ENCODE measurements at regions not wholly inside any gene's neighbourhood (a gene's known extent, or its start where the extent isn't known, plus 50 kb on each side); places are given as distances from the start of the nearest gene placed in this dataset.

DNA sequence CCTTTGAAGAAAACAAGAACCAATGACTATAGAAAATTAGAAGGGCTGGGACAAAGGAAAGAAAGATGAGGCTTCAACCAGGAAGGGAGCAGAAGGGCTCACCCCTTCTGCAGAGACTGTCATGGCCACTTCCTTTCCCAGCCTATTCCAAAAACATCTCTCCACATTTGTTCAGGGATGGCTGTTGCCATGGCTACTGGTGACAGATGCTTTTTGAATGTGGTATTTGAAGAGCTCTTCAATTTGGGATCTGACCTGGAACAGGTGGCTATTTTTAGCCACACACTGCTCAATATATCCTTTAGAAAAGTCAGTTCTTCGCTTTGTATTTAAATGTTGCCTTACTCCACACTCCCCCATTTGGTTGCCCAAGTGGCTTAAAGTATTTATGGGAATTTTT, 64.1 kb upstream of the LCLAT1 start:
- CTCF ChIA-PET: interaction anchor here (0.8 kb wide), 1 partner anchor 174 kb away, joined by 5 read pairs; no protein-coding TSS in a partner anchor
- H3K36me3 ChIP-seq (ENCODE audit: control insufficient read depth in 2 of 2, insufficient read depth in 1 of 2, low read length in 2 of 2): no peaks in the 10 kb centered on the region
- H3K9me3 ChIP-seq (ENCODE audit: control insufficient read depth, insufficient read depth, low read depth, low read length): no peaks in the 10 kb centered on the region
- H3K27ac ChIP-seq (ENCODE audit: extremely low read depth, low read depth, low read length): no peak overlapping the region
- H3K4me1 ChIP-seq (ENCODE audit: control insufficient read depth, insufficient read depth, low read length): no peaks in the 10 kb centered on the region
- TF ChIP-seq, protein P1, sequence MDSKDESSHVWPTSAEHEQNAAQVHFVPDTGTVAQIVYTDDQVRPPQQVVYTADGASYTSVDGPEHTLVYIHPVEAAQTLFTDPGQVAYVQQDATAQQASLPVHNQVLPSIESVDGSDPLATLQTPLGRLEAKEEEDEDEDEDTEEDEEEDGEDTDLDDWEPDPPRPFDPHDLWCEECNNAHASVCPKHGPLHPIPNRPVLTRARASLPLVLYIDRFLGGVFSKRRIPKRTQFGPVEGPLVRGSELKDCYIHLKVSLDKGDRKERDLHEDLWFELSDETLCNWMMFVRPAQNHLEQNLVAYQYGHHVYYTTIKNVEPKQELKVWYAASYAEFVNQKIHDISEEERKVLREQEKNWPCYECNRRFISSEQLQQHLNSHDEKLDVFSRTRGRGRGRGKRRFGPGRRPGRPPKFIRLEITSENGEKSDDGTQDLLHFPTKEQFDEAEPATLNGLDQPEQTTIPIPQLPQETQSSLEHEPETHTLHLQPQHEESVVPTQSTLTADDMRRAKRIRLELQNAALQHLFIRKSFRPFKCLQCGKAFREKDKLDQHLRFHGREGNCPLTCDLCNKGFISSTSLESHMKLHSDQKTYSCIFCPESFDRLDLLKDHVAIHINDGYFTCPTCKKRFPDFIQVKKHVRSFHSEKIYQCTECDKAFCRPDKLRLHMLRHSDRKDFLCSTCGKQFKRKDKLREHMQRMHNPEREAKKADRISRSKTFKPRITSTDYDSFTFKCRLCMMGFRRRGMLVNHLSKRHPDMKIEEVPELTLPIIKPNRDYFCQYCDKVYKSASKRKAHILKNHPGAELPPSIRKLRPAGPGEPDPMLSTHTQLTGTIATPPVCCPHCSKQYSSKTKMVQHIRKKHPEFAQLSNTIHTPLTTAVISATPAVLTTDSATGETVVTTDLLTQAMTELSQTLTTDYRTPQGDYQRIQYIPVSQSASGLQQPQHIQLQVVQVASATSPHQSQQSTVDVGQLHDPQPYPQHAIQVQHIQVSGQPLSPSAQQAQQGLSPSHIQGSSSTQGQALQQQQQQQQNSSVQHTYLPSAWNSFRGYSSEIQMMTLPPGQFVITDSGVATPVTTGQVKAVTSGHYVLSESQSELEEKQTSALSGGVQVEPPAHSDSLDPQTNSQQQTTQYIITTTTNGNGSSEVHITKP (tag by site-specific recombination; IDR thresholded peaks at IDR 0.05): peak; percentile 5; the same call in 1 of the 2 replicates
- no peak for TF ChIP-seq ZNF555 (tag by site-specific recombination; conservative IDR thresholded peaks at IDR 0.05)
- POLR2A ChIA-PET: no interaction called here
- no peak overlapping the region for H3K4me3 ChIP-seq (ENCODE audit: low read depth, low read length)

DNA sequence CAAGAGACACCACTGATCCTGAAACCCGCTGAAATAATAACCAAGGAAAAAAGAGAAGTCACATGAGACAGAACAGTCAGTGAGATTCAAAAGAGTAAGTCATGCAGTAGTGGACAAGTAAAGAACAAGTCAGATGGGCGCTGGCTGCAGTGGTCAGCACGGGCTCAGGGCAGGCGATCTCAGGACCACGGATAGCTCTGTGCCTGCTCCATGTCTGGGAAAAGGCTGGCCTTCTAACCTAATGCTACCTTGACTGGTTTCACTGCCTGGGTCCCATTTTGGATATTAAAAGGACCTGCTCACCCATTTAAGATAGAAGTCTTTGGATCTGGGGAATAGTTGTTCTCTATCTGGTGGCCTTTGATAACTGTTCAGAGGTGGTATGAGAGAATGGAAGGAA, 61.7 kb upstream of the LCLAT1 start:
- Histone ChIP-seq H3K9me3 (ENCODE audit: control insufficient read depth, insufficient read depth, low read depth, low read length) (no peaks in the 10 kb centered on the region), H3K4me3 (ENCODE audit: low read depth, low read length) (no peak overlapping the region), H3K36me3 (ENCODE audit: control insufficient read depth in 2 of 2, insufficient read depth in 1 of 2, low read length in 2 of 2) (no peaks in the 10 kb centered on the region), H3K27ac (ENCODE audit: extremely low read depth, low read depth, low read length) (no peak overlapping the region), H3K4me1 (ENCODE audit: control insufficient read depth, insufficient read depth, low read length) (no peaks in the 10 kb centered on the region)
- CTCF ChIA-PET: interaction anchor here (0.7 to 1.8 kb wide), 3 partner anchors 92 to 326 kb away, joined by 3 to 7 read pairs (median 4); no protein-coding TSS in a partner anchor
- TF ChIP-seq, protein P2, sequence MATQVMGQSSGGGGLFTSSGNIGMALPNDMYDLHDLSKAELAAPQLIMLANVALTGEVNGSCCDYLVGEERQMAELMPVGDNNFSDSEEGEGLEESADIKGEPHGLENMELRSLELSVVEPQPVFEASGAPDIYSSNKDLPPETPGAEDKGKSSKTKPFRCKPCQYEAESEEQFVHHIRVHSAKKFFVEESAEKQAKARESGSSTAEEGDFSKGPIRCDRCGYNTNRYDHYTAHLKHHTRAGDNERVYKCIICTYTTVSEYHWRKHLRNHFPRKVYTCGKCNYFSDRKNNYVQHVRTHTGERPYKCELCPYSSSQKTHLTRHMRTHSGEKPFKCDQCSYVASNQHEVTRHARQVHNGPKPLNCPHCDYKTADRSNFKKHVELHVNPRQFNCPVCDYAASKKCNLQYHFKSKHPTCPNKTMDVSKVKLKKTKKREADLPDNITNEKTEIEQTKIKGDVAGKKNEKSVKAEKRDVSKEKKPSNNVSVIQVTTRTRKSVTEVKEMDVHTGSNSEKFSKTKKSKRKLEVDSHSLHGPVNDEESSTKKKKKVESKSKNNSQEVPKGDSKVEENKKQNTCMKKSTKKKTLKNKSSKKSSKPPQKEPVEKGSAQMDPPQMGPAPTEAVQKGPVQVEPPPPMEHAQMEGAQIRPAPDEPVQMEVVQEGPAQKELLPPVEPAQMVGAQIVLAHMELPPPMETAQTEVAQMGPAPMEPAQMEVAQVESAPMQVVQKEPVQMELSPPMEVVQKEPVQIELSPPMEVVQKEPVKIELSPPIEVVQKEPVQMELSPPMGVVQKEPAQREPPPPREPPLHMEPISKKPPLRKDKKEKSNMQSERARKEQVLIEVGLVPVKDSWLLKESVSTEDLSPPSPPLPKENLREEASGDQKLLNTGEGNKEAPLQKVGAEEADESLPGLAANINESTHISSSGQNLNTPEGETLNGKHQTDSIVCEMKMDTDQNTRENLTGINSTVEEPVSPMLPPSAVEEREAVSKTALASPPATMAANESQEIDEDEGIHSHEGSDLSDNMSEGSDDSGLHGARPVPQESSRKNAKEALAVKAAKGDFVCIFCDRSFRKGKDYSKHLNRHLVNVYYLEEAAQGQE (tag by site-specific recombination; IDR thresholded peaks at IDR 0.05): peak; percentile 94
- TF ChIP-seq, protein P3, sequence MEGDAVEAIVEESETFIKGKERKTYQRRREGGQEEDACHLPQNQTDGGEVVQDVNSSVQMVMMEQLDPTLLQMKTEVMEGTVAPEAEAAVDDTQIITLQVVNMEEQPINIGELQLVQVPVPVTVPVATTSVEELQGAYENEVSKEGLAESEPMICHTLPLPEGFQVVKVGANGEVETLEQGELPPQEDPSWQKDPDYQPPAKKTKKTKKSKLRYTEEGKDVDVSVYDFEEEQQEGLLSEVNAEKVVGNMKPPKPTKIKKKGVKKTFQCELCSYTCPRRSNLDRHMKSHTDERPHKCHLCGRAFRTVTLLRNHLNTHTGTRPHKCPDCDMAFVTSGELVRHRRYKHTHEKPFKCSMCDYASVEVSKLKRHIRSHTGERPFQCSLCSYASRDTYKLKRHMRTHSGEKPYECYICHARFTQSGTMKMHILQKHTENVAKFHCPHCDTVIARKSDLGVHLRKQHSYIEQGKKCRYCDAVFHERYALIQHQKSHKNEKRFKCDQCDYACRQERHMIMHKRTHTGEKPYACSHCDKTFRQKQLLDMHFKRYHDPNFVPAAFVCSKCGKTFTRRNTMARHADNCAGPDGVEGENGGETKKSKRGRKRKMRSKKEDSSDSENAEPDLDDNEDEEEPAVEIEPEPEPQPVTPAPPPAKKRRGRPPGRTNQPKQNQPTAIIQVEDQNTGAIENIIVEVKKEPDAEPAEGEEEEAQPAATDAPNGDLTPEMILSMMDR (tag by site-specific recombination; IDR thresholded peaks at IDR 0.05): no peak
- POLR2A ChIA-PET: no interaction called here

DNA sequence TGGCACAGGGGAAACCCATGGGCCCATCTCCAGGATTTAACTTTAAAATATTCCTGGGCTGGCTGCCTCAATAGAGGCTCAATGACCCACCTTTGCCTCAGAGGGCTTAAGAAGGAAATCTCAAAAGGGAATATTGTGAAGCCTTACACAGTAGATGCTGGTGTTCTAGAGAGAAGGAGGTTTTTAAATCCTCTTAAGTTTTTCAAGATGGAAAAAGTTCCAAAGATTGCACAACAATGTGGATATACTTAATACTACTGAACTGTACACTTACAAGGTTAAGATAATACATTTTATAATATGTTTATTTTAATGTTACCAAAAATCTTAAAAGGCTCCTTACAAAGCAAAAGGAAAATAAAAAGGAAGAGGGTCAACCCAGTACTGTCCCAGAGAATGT, 54.9 kb upstream of the LCLAT1 start:
- POLR2A ChIA-PET: no interaction called here
- CTCF ChIA-PET: no interaction called here
- Histone ChIP-seq H3K4me1 (ENCODE audit: control insufficient read depth, insufficient read depth, low read length) (no peaks in the 10 kb centered on the region), H3K27ac (ENCODE audit: extremely low read depth, low read depth, low read length) (no peak overlapping the region), H3K36me3 (ENCODE audit: control insufficient read depth in 2 of 2, insufficient read depth in 1 of 2, low read length in 2 of 2) (no peaks in the 10 kb centered on the region), H3K4me3 (ENCODE audit: low read depth, low read length) (no peak overlapping the region), H3K9me3 (ENCODE audit: control insufficient read depth, insufficient read depth, low read depth, low read length) (no peaks in the 10 kb centered on the region)
- no peak for TF ChIP-seq ZNF202 (tag by site-specific recombination; IDR thresholded peaks at IDR 0.05; ENCODE audit: borderline replicate concordance)
- no peak for TF ChIP-seq ZNF677 (tag by site-specific recombination; IDR thresholded peaks at IDR 0.05)
- no peak for TF ChIP-seq HOXA7 (CRISPR knock-in tag; IDR thresholded peaks at IDR 0.05; ENCODE audit: borderline replicate concordance)
- TF ChIP-seq MYNN (tag by site-specific recombination; IDR thresholded peaks at IDR 0.05; ENCODE audit: borderline replicate concordance): no peak
- TF ChIP-seq, protein P4, sequence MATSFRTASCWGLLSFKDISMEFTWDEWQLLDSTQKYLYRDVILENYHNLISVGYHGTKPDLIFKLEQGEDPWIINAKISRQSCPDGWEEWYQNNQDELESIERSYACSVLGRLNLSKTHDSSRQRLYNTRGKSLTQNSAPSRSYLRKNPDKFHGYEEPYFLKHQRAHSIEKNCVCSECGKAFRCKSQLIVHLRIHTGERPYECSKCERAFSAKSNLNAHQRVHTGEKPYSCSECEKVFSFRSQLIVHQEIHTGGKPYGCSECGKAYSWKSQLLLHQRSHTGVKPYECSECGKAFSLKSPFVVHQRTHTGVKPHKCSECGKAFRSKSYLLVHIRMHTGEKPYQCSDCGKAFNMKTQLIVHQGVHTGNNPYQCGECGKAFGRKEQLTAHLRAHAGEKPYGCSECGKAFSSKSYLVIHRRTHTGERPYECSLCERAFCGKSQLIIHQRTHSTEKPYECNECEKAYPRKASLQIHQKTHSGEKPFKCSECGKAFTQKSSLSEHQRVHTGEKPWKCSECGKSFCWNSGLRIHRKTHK (tag by site-specific recombination; IDR thresholded peaks at IDR 0.05): no peak
- TF ChIP-seq, protein P5, sequence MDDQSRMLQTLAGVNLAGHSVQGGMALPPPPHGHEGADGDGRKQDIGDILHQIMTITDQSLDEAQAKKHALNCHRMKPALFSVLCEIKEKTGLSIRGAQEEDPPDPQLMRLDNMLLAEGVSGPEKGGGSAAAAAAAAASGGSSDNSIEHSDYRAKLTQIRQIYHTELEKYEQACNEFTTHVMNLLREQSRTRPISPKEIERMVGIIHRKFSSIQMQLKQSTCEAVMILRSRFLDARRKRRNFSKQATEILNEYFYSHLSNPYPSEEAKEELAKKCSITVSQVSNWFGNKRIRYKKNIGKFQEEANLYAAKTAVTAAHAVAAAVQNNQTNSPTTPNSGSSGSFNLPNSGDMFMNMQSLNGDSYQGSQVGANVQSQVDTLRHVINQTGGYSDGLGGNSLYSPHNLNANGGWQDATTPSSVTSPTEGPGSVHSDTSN (CRISPR knock-in tag; IDR thresholded peaks at IDR 0.05): no peak
- no peak for TF ChIP-seq ZNF561 (tag by site-specific recombination; IDR thresholded peaks at IDR 0.05; ENCODE audit: borderline replicate concordance)
- no peak for TF ChIP-seq SP2 (tag by site-specific recombination; IDR thresholded peaks at IDR 0.05)
- TF ChIP-seq YY2 (tag by site-specific recombination; IDR thresholded peaks at IDR 0.05): no peak
- TF ChIP-seq, protein P6, sequence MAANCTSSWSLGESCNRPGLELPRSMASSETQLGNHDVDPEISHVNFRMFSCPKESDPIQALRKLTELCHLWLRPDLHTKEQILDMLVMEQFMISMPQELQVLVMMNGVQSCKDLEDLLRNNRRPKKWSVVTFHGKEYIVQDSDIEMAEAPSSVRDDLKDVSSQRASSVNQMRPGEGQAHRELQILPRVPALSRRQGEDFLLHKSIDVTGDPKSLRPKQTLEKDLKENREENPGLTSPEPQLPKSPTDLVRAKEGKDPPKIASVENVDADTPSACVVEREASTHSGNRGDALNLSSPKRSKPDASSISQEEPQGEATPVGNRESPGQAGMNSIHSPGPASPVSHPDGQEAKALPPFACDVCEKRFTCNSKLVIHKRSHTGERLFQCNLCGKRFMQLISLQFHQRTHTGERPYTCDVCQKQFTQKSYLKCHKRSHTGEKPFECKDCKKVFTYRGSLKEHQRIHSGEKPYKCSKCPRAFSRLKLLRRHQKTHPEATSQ (tag by site-specific recombination; IDR thresholded peaks at IDR 0.05): no peak
- TF ChIP-seq ZNF768 (tag by site-specific recombination; IDR thresholded peaks at IDR 0.05): no peak
- no peak for TF ChIP-seq ZNF274 (IDR thresholded peaks at IDR 0.05; ENCODE audit: low read length)
- no peak for TF ChIP-seq ZNF274 (tag by site-specific recombination; IDR thresholded peaks at IDR 0.05; ENCODE audit: borderline replicate concordance)
- TF ChIP-seq HOXD13 (CRISPR knock-in tag; IDR thresholded peaks at IDR 0.05; ENCODE audit: borderline replicate concordance): no peak

Measured in HEK293 (cell line).